HG03045 (cell line): ENCODE measurements at regions not wholly inside any gene's neighbourhood (a gene's known extent, or its start where the extent isn't known, plus 50 kb on each side); places are given as distances from the start of the nearest gene placed in this dataset.
"Not testable (repeated sequence)": the region's sequence is repeated elsewhere in the genome, so short reads cannot be mapped to it uniquely, and the experiment has no call there.

Experiments used
- ATAC-seq: cut with Tn5 transposase; IDR thresholded peaks from one replicate; pipeline ENCODE4 v1.9.1; 2021; ENCODE audit warnings: mild to moderate bottlenecking, moderate library complexity; ENCODE audit not compliant: unreplicated experiment

DNA sequence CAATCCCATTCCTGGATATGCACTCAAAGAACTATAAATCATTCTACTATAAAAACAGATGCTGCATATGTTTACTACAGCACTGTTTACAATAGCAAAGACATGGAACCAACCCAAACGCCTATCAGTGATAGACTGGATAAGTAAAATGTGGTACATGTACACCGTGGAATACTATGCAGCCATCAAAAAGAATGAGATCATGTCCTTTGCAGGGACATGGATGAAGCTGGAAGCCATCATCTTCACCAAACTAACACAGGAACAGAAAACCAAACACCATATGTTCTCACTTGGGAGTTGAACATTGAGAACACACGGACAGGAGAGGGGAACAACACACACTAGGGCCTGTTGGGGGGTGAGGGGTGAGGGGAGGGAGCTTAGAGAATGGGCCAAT, 274.9 kb upstream of the KIAA1217 start:
- ATAC-seq, result not testable (repeated sequence)

DNA sequence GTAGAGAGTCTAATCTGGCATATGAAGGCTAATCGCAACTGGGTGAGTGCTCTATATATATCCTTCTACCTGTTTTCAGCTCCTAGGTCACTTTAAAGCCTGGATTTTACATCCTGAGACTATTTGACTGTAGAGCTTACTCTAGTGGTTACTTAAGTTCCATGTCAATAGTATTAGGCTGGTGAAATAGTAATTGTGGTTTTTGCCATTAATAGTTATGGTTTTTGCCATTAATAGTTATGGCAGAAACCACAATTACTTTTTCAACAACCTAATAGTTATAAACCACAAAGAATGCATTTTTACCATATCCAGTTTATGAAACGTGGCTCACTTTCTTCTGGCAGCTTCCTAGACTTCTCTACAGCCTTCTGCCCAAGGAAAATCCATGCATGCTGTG, 263.1 kb upstream of the KIAA1217 start:
- no peak for ATAC-seq

DNA sequence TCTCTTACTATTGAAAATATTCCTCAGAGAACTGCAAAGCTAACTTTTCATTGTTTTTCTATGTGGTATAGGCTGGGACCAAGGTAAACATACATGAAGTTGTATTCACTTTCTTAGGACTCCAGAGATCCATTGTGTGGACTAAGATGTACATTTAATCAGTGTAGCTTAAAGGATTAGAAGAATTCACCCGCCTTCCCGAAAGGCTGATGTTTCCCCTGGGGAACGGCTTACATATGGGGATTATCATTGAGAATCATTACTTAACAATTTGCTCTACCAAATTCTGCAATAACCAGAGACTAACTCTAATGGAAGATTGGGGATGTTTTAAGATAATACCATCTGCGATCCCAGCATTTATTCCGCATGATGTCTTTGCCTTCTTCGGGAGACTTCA, 257.1 kb upstream of the KIAA1217 start:
- ATAC-seq, result no peak

DNA sequence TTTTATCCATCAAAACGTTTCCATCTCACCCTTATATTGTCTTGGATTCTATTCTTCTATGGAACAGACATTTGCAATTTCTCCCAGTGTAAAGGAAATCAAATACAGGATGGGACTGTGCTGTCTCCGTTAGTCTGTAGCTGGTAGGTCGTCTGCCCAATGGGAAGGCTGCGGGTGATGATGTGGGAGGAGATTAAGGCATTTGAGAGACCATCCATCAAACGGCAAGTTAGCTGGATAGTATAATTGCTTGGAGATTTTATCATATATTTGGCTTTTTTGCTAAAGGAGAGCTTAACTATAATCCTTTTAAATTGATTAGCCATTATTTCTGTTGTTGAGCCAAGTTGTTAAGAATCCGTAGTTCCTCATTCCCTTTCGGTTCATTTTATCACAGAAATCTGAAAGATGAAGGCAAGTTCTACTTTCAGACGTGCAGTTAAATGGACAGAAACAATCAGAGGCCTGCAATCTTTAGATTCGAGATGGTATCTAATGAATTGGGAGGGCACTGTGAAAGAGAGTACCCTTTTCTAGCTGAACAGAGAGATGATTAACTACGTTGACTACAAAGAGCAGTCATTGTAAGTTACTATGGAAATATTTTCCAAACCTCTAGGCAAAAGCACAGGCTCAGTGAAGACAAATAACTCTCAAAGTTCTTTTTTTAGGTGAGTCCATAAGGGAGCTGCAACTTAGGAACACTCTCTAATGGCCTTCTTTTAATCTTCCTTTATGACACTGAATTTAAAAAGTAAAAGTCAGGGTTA, 253.3 kb upstream of the KIAA1217 start:
- no peak for ATAC-seq

- no peak for ATAC-seq
These were observed 243.8 kb upstream of the KIAA1217 start for GRCh38 chr10:23965123-23965522.

DNA sequence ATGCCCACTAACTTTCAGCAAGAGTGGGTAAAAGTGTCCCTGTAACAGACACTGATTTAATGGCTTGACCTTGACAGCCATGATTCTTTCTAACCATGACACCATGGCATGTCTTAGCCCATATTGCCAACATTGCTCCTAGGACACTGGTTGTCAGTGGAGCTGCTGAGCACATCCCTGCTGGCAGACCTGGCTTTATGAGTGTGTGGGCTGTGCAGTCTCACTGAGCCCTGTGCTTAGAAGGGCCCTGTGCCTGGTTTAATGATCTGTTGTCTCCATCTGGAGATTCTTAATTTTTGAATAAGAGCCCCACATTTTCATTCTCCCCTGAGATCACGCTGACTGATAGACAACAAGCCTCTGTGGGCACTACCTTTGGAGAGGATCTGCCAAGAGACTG, 243.1 kb upstream of the KIAA1217 start:
- ATAC-seq, result no peak

- no peak for ATAC-seq
These were observed 242.4 kb upstream of the KIAA1217 start for GRCh38 chr10:23966504-23967051.

- no peak for ATAC-seq
These were observed 240.6 kb upstream of the KIAA1217 start for GRCh38 chr10:23968301-23968700.

GRCh38 chr10:23974746-23975272, 234.1 kb upstream of the KIAA1217 start:
- no peak for ATAC-seq

- no peak for ATAC-seq
These were observed 233.5 kb upstream of the KIAA1217 start for GRCh38 chr10:23975431-23975830.

DNA sequence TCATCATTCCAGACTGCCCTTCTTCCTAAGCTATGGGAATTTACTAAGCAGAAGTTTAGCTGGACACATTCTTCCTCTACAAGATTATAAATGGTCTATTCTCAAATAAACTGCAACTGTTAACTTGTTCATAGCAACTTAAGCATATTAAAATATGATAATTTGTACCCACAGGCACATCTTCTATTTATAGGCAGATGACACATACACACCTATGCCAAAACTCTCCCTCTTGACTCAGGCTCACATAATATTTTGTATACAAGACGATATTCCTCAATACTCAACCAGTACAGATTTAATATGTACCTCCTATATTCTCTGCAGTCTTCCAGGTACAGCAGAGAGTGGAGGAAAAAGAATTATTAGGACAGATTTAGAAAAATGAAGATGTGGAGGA, 232.7 kb upstream of the KIAA1217 start:
- ATAC-seq, result no peak

DNA sequence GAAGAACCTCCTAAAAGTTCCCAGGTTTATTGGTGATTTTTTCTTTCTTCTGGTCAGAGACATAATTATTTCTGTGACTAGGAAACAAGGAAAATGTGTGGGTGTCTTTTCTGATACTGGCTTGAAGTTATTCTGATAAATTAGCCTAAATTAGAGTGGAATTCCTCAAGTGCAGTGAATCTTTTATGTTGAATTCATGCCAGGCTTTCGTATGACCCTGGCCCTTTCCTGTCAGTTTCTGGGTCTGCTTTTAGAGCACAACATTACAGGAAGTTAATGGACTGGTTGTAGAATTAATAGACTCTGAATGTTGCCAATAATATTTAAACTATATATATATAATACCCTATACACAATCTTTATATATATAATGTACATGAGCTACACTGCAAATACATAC, 230.6 kb upstream of the KIAA1217 start:
- no peak for ATAC-seq

GRCh38 chr10:23980094-23980493, 228.8 kb upstream of the KIAA1217 start:
- ATAC-seq, result no peak

DNA sequence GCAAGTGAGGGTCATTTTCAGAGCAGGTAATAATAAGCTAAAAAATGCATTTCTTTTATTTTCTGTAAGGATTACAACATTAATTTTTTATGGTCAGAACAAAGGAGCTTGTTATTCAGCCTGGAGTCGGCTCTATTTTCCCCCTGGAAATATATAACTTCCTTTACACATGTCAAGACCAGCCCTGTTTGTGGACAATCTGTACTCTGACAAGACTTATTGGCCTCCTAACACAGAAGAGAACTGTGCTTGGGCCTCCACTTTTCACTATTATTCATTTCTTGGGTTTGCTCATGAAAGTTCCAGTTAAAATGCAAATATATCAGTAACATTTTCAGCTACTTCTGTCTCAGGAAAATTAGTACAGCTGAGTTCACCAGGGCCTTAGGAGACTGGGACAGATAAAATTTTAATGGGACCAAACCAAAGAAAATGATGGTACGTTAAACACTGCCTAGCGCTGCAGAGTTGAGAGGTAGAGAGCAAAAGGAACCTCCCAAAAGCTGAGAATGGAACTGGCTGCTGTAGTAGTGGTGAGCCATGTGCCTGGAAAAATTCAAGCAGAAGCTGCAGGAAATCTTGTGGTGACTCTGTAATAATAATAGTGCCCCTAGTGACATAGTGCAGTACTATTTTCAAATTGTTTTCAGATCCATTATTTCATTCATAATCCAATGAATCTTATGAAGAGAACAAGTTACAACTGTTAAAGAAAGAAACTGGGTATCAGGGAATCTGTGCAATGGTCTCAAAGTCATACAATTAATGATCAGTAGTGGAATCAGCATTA, 227.2 kb upstream of the KIAA1217 start:
- no peak for ATAC-seq

- ATAC-seq, result not testable (repeated sequence)
These were observed 224.5 kb upstream of the KIAA1217 start for GRCh38 chr10:23984405-23984804.

DNA sequence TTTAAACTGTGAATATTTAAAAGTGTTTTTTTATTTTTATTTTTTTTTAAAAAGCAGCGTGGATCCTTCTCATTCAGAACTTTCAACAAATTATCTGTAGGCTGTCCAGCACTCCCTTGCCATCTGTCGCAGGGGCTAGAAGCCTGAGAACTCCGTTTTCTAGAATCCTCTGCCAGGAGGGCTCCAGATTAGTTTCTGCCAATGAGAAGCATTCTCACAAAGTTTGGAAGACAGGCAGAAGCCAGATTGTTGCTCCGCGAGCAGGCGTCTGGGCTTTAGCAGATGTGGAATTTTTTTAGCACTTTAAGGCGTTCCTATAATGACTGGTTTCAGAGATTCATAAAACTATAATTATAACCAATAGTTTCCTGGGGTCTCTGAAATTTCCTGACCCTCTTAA, 220.9 kb upstream of the KIAA1217 start:
- no peak for ATAC-seq

DNA sequence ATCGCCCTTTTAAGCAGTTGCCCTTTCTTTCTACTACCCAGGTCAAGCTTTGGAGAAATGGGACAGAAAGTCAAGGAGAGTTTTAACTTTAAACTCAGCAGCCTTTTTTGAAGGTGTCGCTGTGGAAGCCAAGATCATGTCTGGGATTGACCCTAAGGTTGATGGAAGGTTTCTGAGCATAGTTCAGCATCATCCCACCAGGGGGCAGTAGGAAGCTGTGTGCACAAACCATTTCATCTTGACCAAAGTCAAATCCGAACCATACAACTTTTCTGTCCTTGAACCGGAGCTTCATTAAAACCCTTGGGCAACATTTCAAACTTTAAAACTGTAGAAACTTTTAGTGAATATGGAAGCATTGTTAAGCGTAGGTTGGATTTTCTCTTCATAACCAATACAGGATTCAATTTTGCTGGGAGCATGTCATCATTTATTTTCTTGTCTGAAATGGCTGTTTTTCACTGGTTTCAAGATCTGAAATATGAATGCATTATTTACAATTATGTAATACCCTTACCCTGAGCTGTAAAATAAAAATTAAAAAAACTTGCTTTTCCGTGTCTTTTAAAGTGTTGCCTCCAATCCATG, 214.4 kb upstream of the KIAA1217 start:
- no peak for ATAC-seq

DNA sequence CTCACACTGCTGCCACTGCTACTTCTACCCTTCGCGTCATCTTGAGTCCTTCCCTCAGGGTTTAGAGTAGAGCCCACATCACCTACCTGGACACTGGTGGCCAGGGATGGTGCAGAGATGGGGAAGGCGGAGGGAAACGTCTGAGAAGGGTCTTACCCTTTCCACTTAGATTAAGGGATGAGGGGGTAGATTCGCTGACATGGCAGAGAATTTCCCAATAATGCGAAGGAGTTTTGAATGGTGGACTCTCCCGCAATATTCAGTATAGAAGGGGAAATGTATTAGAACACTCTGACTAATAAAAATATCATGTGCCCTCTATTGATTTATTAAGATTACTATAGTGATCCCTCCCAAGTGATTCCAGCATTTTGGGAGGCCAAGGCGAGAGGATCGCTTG, 209.5 kb upstream of the KIAA1217 start:
- ATAC-seq, result no peak

DNA sequence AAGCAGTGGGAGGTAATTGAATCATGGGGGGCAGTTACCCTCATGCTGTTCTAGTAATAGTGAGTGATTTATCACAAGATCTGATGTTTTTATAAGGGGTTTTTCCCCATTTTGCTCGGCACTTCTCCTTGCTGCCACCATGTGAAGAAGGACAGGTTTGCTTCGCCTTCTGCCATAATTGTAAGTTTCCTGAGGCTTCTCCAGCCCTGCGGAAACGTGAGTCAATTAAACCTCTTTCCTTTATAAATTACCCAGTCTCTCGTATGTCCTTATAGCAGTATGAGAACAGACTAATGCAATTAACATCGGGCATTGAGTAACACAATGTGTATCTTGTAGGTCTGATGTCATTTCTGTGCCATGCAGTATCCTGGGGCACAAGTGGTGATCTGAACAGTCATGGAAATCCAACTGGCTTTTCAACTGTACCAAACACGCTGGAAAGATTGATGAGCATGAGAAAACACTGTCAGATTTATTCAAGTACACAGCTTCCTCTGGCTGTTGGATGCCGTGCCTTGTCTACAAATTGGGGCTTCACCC, 208.6 kb upstream of the KIAA1217 start:
- no peak for ATAC-seq

DNA sequence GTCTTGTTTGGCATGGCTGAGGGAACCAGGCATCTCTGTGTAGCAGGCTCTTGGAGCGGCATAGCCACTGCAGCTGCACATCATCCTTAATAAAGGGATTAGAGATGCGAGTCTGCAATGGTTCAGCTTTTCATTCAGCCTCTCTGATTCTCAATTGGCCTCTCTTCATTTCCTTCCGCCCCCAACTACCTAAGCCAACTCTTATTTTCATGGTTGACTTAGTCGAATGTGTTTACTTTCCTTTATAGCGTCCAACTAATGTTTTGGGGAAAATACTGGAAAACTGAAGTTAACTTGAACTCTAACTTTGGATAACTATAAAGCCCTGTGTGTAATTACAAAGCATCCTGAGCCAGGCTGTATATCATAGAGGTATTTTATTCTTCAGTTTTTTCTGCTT, 202.2 kb upstream of the KIAA1217 start:
- ATAC-seq, result no peak

- no peak for ATAC-seq
These were observed 201.6 kb upstream of the KIAA1217 start for GRCh38 chr10:24007359-24007758.
